ENCODE measurements at regions not wholly inside any gene's neighbourhood (a gene's known extent, or its start where the extent isn't known, plus 50 kb on each side); places are given as distances from the start of the nearest gene placed in this dataset.
"Not testable (repeated sequence)": the region's sequence is repeated elsewhere in the genome, so short reads cannot be mapped to it uniquely, and the experiment has no call there.

GRCh38 chr11:112538534-112539280 lies 278.0 kb upstream of the PLET1 start:
- DNase-seq (ENCODE audit: low read depth): no peak

- not testable (repeated sequence) for DNase-seq (ENCODE audit: low read depth)
Measured at GRCh38 chr11:112539281-112539555, 278.6 kb upstream of the PLET1 start.

GRCh38 chr11:112539741-112540140 lies 279.1 kb upstream of the PLET1 start:
- DNase-seq (ENCODE audit: low read depth): no peak

- DNase-seq (ENCODE audit: low read depth): peak; percentile 35
Measured at GRCh38 chr11:112540261-112540660, 279.6 kb upstream of the PLET1 start.

- DNase-seq (ENCODE audit: low read depth): no peak
Measured at GRCh38 chr11:112541140-112542046, 280.7 kb upstream of the PLET1 start.

- no peak for DNase-seq (ENCODE audit: low read depth)
Measured at GRCh38 chr11:112542479-112542878, 281.8 kb upstream of the PLET1 start.

GRCh38 chr11:112543390-112543789 lies 282.7 kb upstream of the PLET1 start:
- no peak for DNase-seq (ENCODE audit: low read depth)

GRCh38 chr11:112548641-112549040 lies 288.0 kb upstream of the PLET1 start:
- DNase-seq (ENCODE audit: low read depth): no peak

GRCh38 chr11:112553205-112553731 lies 292.6 kb upstream of the PLET1 start:
- no peak for DNase-seq (ENCODE audit: low read depth)

GRCh38 chr11:112554586-112554985 lies 293.9 kb upstream of the PLET1 start:
- no peak for DNase-seq (ENCODE audit: low read depth)

- DNase-seq (ENCODE audit: low read depth): peak; percentile 50
Measured at GRCh38 chr11:112555491-112556364, 295.1 kb upstream of the PLET1 start.

- DNase-seq (ENCODE audit: low read depth): no peak
Measured at GRCh38 chr11:112558691-112559090, 298.0 kb upstream of the PLET1 start.

GRCh38 chr11:112563808-112564207 lies 303.1 kb upstream of the PLET1 start:
- no peak for DNase-seq (ENCODE audit: low read depth)

- DNase-seq (ENCODE audit: low read depth): peak; percentile 48
Measured at GRCh38 chr11:112564228-112564955, 303.7 kb upstream of the PLET1 start.

- DNase-seq (ENCODE audit: low read depth): no peak
Measured at GRCh38 chr11:112565551-112565950, 304.9 kb upstream of the PLET1 start.

- no peak for DNase-seq (ENCODE audit: low read depth)
Measured at GRCh38 chr11:112566124-112566523, 305.5 kb upstream of the PLET1 start.

GRCh38 chr11:112570333-112570732 lies 309.7 kb upstream of the PLET1 start:
- DNase-seq (ENCODE audit: low read depth): no peak

- peak; percentile 21 for DNase-seq (ENCODE audit: low read depth)
Measured at GRCh38 chr11:112579282-112579681, 318.6 kb upstream of the PLET1 start.

GRCh38 chr11:112580864-112581263 lies 320.2 kb upstream of the PLET1 start:
- no peak for DNase-seq (ENCODE audit: low read depth)

GRCh38 chr11:112581747-112582146 lies 321.1 kb upstream of the PLET1 start:
- DNase-seq (ENCODE audit: low read depth): no peak

- DNase-seq (ENCODE audit: low read depth): no peak
Measured at GRCh38 chr11:112582366-112582765, 321.7 kb upstream of the PLET1 start.

Data from HT1080 (cell line).